CD14-positive monocyte (primary cell): ENCODE measurements at regions not wholly inside any gene's neighbourhood (a gene's known extent, or its start where the extent isn't known, plus 50 kb on each side); places are given as distances from the start of the nearest gene placed in this dataset.
A peak's percentile ranks its signal among the peaks of the same experiment; 100 is the strongest.

ENCODE experiments used
- DNase-seq, 3 donors: peaks; one replicate each; pipeline ENCODE4 v3.0.0-alpha.2; 2011 to 2022
- H2AFZ ChIP-seq: 2 replicates; pipeline ENCODE4 v1.6.0; 2012; ENCODE audit warnings: mild to moderate bottlenecking, low read depth, low read length, inconsistent platforms; ENCODE audit not compliant: insufficient read depth, poor library complexity, severe bottlenecking
- H3K27ac ChIP-seq, 2 donors: 1 replicate in 1 of 2; 2 replicates in 1 of 2; pipeline ENCODE4 v1.5.1; 2012 to 2013; ENCODE audit warnings: low read length in 2 of 2, control low read depth in 1 of 2, inconsistent platforms in 1 of 2, low read depth in 1 of 2, mild to moderate bottlenecking in 1 of 2
- H3K27me3 ChIP-seq, 2 donors: one replicate each; pipeline versions ENCODE4 v1.6.0 to v1.6.1; 2011 to 2013; ENCODE audit warnings: low read length in 2 of 2; ENCODE audit not compliant: control insufficient read depth in 2 of 2, insufficient read depth in 2 of 2
- H3K36me3 ChIP-seq, 2 donors: replicated peaks in 1 of 2; 1 replicate in 1 of 2; 2 replicates in 1 of 2; pipeline versions ENCODE4 v1.5.1 to v1.6.1; 2012 to 2013; ENCODE audit warnings: low read length in 2 of 2, control low read depth in 1 of 2, inconsistent platforms in 1 of 2, mild to moderate bottlenecking in 1 of 2; ENCODE audit not compliant: insufficient read depth in 2 of 2, control insufficient read depth in 1 of 2
- H3K4me1 ChIP-seq, 2 donors: 1 replicate in 1 of 2; 2 replicates in 1 of 2; pipeline versions ENCODE4 v1.5.1 to v1.6.1; 2012 to 2013; ENCODE audit warnings: low read length in 2 of 2, control low read depth in 1 of 2, inconsistent platforms in 1 of 2, mild to moderate bottlenecking in 1 of 2, moderate library complexity in 1 of 2; ENCODE audit not compliant: insufficient read depth in 2 of 2, control insufficient read depth in 1 of 2
- H3K4me2 ChIP-seq: replicated peaks from 2 replicates; pipeline ENCODE3; 2012; ENCODE audit warnings: low read length, moderate library complexity, mild to moderate bottlenecking; ENCODE audit not compliant: poor library complexity, severe bottlenecking; ENCODE audit errors: extremely low read depth
- H3K4me3 ChIP-seq, 3 experiments: fragments of 200-600 bp in 1 of 3; sonication (generic) in 1 of 3; replicated peaks in 1 of 3; 1 replicate in 2 of 3; 2 replicates in 1 of 3; pipeline ENCODE4 v1.5.1; 2011 to 2013; ENCODE audit warnings: low read length in 3 of 3, mild to moderate bottlenecking in 3 of 3, control low read depth in 2 of 3, low read depth in 2 of 3, inconsistent platforms in 1 of 3, moderate library complexity in 1 of 3
- H3K79me2 ChIP-seq: 2 replicates; pipeline ENCODE4 v1.6.0; 2012; ENCODE audit warnings: mild to moderate bottlenecking, control low read depth, inconsistent platforms, low read length, moderate library complexity; ENCODE audit not compliant: insufficient read depth
- H3K9ac ChIP-seq: 2 replicates; pipeline ENCODE4 v1.6.0; 2017; ENCODE audit warnings: low read length, mild to moderate bottlenecking; ENCODE audit not compliant: insufficient read depth, poor library complexity, severe bottlenecking
- H3K9me3 ChIP-seq, 2 donors: replicated peaks in 1 of 2; 1 replicate in 1 of 2; 2 replicates in 1 of 2; pipeline versions ENCODE4 v1.5.1 to v1.6.1; 2012 to 2013; ENCODE audit warnings: low read length in 2 of 2, control low read depth in 1 of 2; ENCODE audit not compliant: control insufficient read depth in 1 of 2, insufficient read depth in 1 of 2
- H4K20me1 ChIP-seq: 2 replicates; pipeline ENCODE4 v1.6.0; 2012; ENCODE audit warnings: mild to moderate bottlenecking, low read length, control low read depth, moderate library complexity; ENCODE audit not compliant: insufficient read depth
- H3K27ac Mint-ChIP-seq, 7 donors: one replicate each; pipeline ENCODE4 v1.8.0; 2020; ENCODE audit warnings: mild to moderate bottlenecking in 7 of 7, mixed read lengths in 7 of 7, moderate library complexity in 6 of 7, inconsistent platforms in 2 of 7
- H3K27me3 Mint-ChIP-seq, 3 donors: one replicate each; pipeline ENCODE4 v1.8.0; 2021 to 2022; ENCODE audit warnings: low read depth in 3 of 3, mild to moderate bottlenecking in 3 of 3, mixed read lengths in 3 of 3, moderate library complexity in 3 of 3, inconsistent platforms in 1 of 3
- H3K36me3 Mint-ChIP-seq, 2 donors: one replicate each; pipeline ENCODE4 v1.8.0; 2020; ENCODE audit warnings: mixed read lengths in 2 of 2, inconsistent platforms in 1 of 2, mild to moderate bottlenecking in 1 of 2
- H3K4me1 Mint-ChIP-seq: one replicate; pipeline ENCODE4 v1.8.0; 2020; ENCODE audit warnings: mild to moderate bottlenecking, mixed read lengths
- H3K4me3 Mint-ChIP-seq, 2 donors: one replicate each; pipeline ENCODE4 v1.8.0; 2020; ENCODE audit warnings: mild to moderate bottlenecking in 2 of 2, mixed read lengths in 2 of 2, moderate library complexity in 1 of 2
- H3K9me3 Mint-ChIP-seq, 7 donors: one replicate each; pipeline ENCODE4 v1.8.0; 2020 to 2022; ENCODE audit warnings: mixed read lengths in 7 of 7, mild to moderate bottlenecking in 6 of 7, moderate library complexity in 6 of 7, inconsistent platforms in 2 of 7
- WGBS: methylation state at CpG from one replicate; pipeline ENCODE4 v1.1.5; 2013; ENCODE audit warnings: missing lambda C conversion rate; ENCODE audit not compliant: insufficient coverage; 5-methylcytosine and 5-hydroxymethylcytosine counted together
- intact Hi-C, 2 donors: fragments of 100-400 bp; cut with micrococcal nuclease; formaldehyde crosslinking; loops; one replicate each; pipeline versions ENCODE4 v1.15.0 to v1.15.1; 2023
- TF ChIP-seq, protein P1 (sequence below): fragments of 200-600 bp; IDR thresholded peaks from one replicate; pipeline ENCODE4 v1.8.0; 2022; ENCODE audit warnings: antibody characterized with exemption, mild to moderate bottlenecking

DNA sequence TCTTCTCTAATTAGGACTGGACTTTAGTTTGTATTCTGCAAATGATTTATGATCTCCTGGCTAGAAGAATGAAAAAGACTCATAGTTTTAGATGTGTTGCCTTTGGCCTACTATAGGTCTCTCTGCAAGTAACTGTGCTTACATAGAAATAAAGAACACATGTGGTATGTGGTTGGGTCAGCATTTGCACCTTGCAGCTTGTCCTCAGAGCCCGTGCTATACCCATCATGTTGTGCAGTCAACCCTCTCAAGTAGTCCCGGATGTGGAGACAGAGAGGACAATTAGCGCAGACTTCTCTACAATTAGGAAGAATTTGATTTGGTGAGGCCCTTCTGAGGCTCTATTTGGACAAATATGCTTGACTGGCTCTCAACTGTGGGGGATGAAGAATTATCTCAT lies 203.7 kb upstream of the ITGA4 start:
- Mint-ChIP-seq H3K4me3 (no peak overlapping the region), H3K27ac (peak overlapping the region in 6 of 7 donors; percentile 84 to 94 (median 88)), H3K36me3 (no peaks in the 10 kb centered on the region), H3K9me3 (peaks cover 0 to 4% (median 0%) of the 10 kb centered on the region in 7 donors), H3K4me1 (peaks cover 60% of the 10 kb centered on the region), H3K27me3 (no peaks in the 10 kb centered on the region)
- H3K4me3 ChIP-seq: no peak overlapping the region
- DNase-seq: no peak
- peaks cover 57 to 68% of the 10 kb centered on the region in 2 donors for H3K4me1 ChIP-seq
- no peak overlapping the region for H3K9ac ChIP-seq
- TF ChIP-seq, protein P1, sequence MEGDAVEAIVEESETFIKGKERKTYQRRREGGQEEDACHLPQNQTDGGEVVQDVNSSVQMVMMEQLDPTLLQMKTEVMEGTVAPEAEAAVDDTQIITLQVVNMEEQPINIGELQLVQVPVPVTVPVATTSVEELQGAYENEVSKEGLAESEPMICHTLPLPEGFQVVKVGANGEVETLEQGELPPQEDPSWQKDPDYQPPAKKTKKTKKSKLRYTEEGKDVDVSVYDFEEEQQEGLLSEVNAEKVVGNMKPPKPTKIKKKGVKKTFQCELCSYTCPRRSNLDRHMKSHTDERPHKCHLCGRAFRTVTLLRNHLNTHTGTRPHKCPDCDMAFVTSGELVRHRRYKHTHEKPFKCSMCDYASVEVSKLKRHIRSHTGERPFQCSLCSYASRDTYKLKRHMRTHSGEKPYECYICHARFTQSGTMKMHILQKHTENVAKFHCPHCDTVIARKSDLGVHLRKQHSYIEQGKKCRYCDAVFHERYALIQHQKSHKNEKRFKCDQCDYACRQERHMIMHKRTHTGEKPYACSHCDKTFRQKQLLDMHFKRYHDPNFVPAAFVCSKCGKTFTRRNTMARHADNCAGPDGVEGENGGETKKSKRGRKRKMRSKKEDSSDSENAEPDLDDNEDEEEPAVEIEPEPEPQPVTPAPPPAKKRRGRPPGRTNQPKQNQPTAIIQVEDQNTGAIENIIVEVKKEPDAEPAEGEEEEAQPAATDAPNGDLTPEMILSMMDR: no peak
- WGBS: 100% methylated on average over 1 of the region's 3 CpGs
- H3K36me3 ChIP-seq: no peaks in the 10 kb centered on the region
- H3K9me3 ChIP-seq: no peaks in the 10 kb centered on the region
- no peaks in the 10 kb centered on the region for H3K79me2 ChIP-seq
- intact Hi-C loops: loop anchor here in 1 of 2 donors (10.0 kb wide), 1 partner anchor 51 kb away; no protein-coding TSS in a partner anchor
- H4K20me1 ChIP-seq: no peaks in the 10 kb centered on the region
- H3K4me2 ChIP-seq: no peak overlapping the region
- peak overlapping the region in 1 of 2 donors; percentile 86 for H3K27ac ChIP-seq
- no peak overlapping the region for H2AFZ ChIP-seq
- H3K27me3 ChIP-seq: no peaks in the 10 kb centered on the region

DNA sequence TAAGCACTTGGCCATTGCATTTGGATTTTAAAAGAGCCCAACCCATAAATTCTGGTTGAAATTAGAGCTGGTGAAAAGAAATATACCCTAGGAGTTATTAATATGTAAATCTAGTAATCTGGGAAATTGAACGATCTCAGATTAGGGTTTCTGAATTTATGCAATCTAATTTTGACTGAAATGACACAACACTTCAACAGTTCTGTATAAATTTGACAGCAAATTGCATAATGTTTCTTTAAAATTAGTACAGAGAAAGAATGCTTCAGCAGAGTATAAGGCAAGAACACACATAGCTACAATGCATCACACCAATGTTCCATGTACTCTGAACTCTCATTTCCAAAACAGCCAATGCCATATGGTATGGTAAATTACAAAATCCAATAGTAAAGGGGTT lies 201.5 kb upstream of the ITGA4 start:
- H3K27me3 ChIP-seq: no peaks in the 10 kb centered on the region
- H3K9me3 ChIP-seq: no peaks in the 10 kb centered on the region
- intact Hi-C loops: loop anchor here in 1 of 2 donors (10.0 kb wide), 1 partner anchor 49 kb away; no protein-coding TSS in a partner anchor
- H3K4me3 ChIP-seq: peak overlapping the region in 1 of 3 experiments; percentile 32
- H3K9me3 Mint-ChIP-seq: peaks cover 0 to 4% (median 0%) of the 10 kb centered on the region in 7 donors
- DNase-seq: peak; percentile 10 to 56 (median 47)
- no peak overlapping the region for H2AFZ ChIP-seq
- peaks cover 51 to 61% of the 10 kb centered on the region in 2 donors for H3K4me1 ChIP-seq
- peaks cover 55% of the 10 kb centered on the region for H3K4me1 Mint-ChIP-seq
- H3K36me3 Mint-ChIP-seq: no peaks in the 10 kb centered on the region
- peak overlapping the region; percentile 51 for H3K4me2 ChIP-seq
- no peaks in the 10 kb centered on the region for H3K79me2 ChIP-seq
- TF ChIP-seq, protein P1: no peak
- no peak overlapping the region for H3K9ac ChIP-seq
- peak overlapping the region in 3 of 7 donors; percentile 50 to 76 (median 51) for H3K27ac Mint-ChIP-seq
- no peaks in the 10 kb centered on the region for H3K27me3 Mint-ChIP-seq
- no CpG with 5 or more reads among the region's 1 CpG for WGBS
- H3K36me3 ChIP-seq: no peaks in the 10 kb centered on the region
- H3K4me3 Mint-ChIP-seq: peak overlapping the region in 1 of 2 donors; percentile 35
- H3K27ac ChIP-seq: peak overlapping the region in 1 of 2 donors; percentile 42
- no peaks in the 10 kb centered on the region for H4K20me1 ChIP-seq
